H9 (cell line): ENCODE measurements at regions not wholly inside any gene's neighbourhood (a gene's known extent, or its start where the extent isn't known, plus 50 kb on each side); places are given as distances from the start of the nearest gene placed in this dataset.

Experiments used
- DNase-seq: peaks from one replicate; pipeline ENCODE4 v3.0.0-alpha.2; 2017
- H2AFZ ChIP-seq: one replicate; pipeline ENCODE4 v1.6.1; 2013; ENCODE audit warnings: mild to moderate bottlenecking, low read length, control low read depth, moderate library complexity
- H2AK5ac ChIP-seq: 2 replicates; pipeline ENCODE4 v1.6.1; 2013; ENCODE audit warnings: low read length, control low read depth, mixed read lengths; ENCODE audit not compliant: insufficient read length
- H2BK120ac ChIP-seq: one replicate; pipeline ENCODE4 v1.6.1; 2013; ENCODE audit warnings: low read depth, mild to moderate bottlenecking, low read length, control low read depth, inconsistent platforms; ENCODE audit not compliant: poor library complexity, severe bottlenecking
- H2BK12ac ChIP-seq: 2 replicates; pipeline ENCODE4 v1.6.1; 2013; ENCODE audit warnings: low read length, control low read depth, mixed read lengths, low read depth; ENCODE audit not compliant: insufficient read length
- H2BK15ac ChIP-seq: 2 replicates; pipeline ENCODE4 v1.6.1; 2013; ENCODE audit warnings: low read depth, low read length, control low read depth
- H2BK20ac ChIP-seq: one replicate; pipeline ENCODE4 v1.6.1; 2013; ENCODE audit warnings: low read depth, mild to moderate bottlenecking, low read length, control low read depth, inconsistent platforms; ENCODE audit not compliant: poor library complexity, severe bottlenecking
- H2BK5ac ChIP-seq: 2 replicates; pipeline ENCODE4 v1.6.1; 2013; ENCODE audit warnings: low read length, control low read depth, mixed read lengths; ENCODE audit not compliant: insufficient read length
- H3K14ac ChIP-seq: 2 replicates; pipeline ENCODE4 v1.6.1; 2013; ENCODE audit warnings: low read length, control low read depth; ENCODE audit not compliant: insufficient read depth
- H3K18ac ChIP-seq: 2 replicates; pipeline ENCODE4 v1.6.1; 2013; ENCODE audit warnings: low read depth, mild to moderate bottlenecking, mixed read lengths, low read length, control low read depth; ENCODE audit not compliant: insufficient read length
- H3K23ac ChIP-seq: 2 replicates; pipeline ENCODE4 v1.6.1; 2013; ENCODE audit warnings: low read length, control low read depth, mixed read lengths, low read depth; ENCODE audit not compliant: insufficient read length
- H3K23me2 ChIP-seq: 2 replicates; pipeline ENCODE4 v1.6.1; 2013; ENCODE audit warnings: low read depth, mild to moderate bottlenecking, mixed read lengths, low read length, control low read depth; ENCODE audit not compliant: insufficient read length, poor library complexity, severe bottlenecking
- H3K27ac ChIP-seq: 2 replicates; pipeline ENCODE4 v1.5.1; 2013; ENCODE audit warnings: low read length, control low read depth, mixed read lengths, low read depth; ENCODE audit not compliant: insufficient read length
- H3K27me3 ChIP-seq: 2 replicates; pipeline ENCODE4 v1.6.1; 2013; ENCODE audit warnings: low read length, control low read depth, inconsistent platforms; ENCODE audit not compliant: insufficient read depth
- H3K4ac ChIP-seq: 2 replicates; pipeline ENCODE4 v1.6.1; 2013; ENCODE audit warnings: low read depth, mild to moderate bottlenecking, control low read depth, inconsistent platforms, low read length, moderate library complexity
- H3K4me1 ChIP-seq: 2 replicates; pipeline ENCODE4 v1.6.1; 2013; ENCODE audit warnings: low read length, control low read depth, inconsistent platforms; ENCODE audit not compliant: insufficient read depth
- H3K4me2 ChIP-seq: 2 replicates; pipeline ENCODE4 v1.6.1; 2013; ENCODE audit warnings: low read length, control low read depth, mixed read lengths; ENCODE audit not compliant: insufficient read length, insufficient read depth
- H3K56ac ChIP-seq: 2 replicates; pipeline ENCODE4 v1.6.1; 2013; ENCODE audit warnings: low read depth, mild to moderate bottlenecking, mixed read lengths, low read length, control low read depth; ENCODE audit not compliant: insufficient read length
- H3K79me1 ChIP-seq: 2 replicates; pipeline ENCODE4 v1.6.1; 2013; ENCODE audit warnings: low read depth, mild to moderate bottlenecking, moderate library complexity, low read length, control low read depth, inconsistent platforms; ENCODE audit not compliant: insufficient read depth, poor library complexity, severe bottlenecking
- H3K79me2 ChIP-seq: 2 replicates; pipeline ENCODE4 v1.6.1; 2013; ENCODE audit warnings: low read length, control low read depth, inconsistent platforms; ENCODE audit not compliant: insufficient read depth
- H3K9ac ChIP-seq: 2 replicates; pipeline ENCODE4 v1.6.1; 2013; ENCODE audit warnings: low read length, control low read depth, mixed read lengths; ENCODE audit not compliant: insufficient read length; ENCODE audit errors: extremely low read depth
- H3K9me3 ChIP-seq: one replicate; pipeline ENCODE4 v1.6.1; 2013; ENCODE audit warnings: low read depth, low read length, inconsistent platforms; ENCODE audit not compliant: control insufficient read depth
- H3T11ph ChIP-seq: one replicate; pipeline ENCODE4 v1.6.1; 2013; ENCODE audit warnings: mild to moderate bottlenecking, low read length, control low read depth, inconsistent platforms
- H4K20me1 ChIP-seq: one replicate; pipeline ENCODE4 v1.6.1; 2013; ENCODE audit not compliant: control insufficient read depth, insufficient read length, insufficient read depth
- H4K5ac ChIP-seq: 2 replicates; pipeline ENCODE4 v1.6.1; 2013; ENCODE audit warnings: low read depth, mild to moderate bottlenecking, mixed read lengths, low read length, control low read depth; ENCODE audit not compliant: insufficient read length
- H4K8ac ChIP-seq: replicated peaks from 2 replicates; pipeline ENCODE4 v1.6.1; 2013; ENCODE audit warnings: low read length, control low read depth, mixed read lengths, low read depth; ENCODE audit not compliant: insufficient read length
- H4K91ac ChIP-seq: 2 replicates; pipeline ENCODE4 v1.6.1; 2013; ENCODE audit warnings: low read depth, mild to moderate bottlenecking, moderate library complexity, mixed read lengths, low read length, control low read depth; ENCODE audit not compliant: insufficient read length
- H3K27ac Mint-ChIP-seq, 3 experiments: 2 replicates in 2 of 3; 3 replicates in 1 of 3; pipeline ENCODE4 v1.8.0; 2020 to 2021; ENCODE audit warnings: mixed read lengths in 3 of 3, mild to moderate bottlenecking in 1 of 3, moderate library complexity in 1 of 3
- H3K27me3 Mint-ChIP-seq: 2 replicates; pipeline ENCODE4 v1.8.0; 2021; ENCODE audit warnings: low read depth, mild to moderate bottlenecking, moderate library complexity, mixed read lengths
- H3K36me3 Mint-ChIP-seq, 3 experiments: 2 replicates in 2 of 3; 3 replicates in 1 of 3; pipeline ENCODE4 v1.8.0; 2020 to 2021; ENCODE audit warnings: low read depth in 3 of 3, mixed read lengths in 3 of 3; ENCODE audit not compliant: insufficient read depth in 1 of 3
- H3K4me1 Mint-ChIP-seq, 2 experiments: 2 replicates each; pipeline ENCODE4 v1.8.0; 2020; ENCODE audit warnings: mixed read lengths in 2 of 2
- H3K4me3 Mint-ChIP-seq, 2 experiments: 2 replicates in 1 of 2; 3 replicates in 1 of 2; pipeline ENCODE4 v1.8.0; 2020 to 2021; ENCODE audit warnings: mild to moderate bottlenecking in 2 of 2, mixed read lengths in 2 of 2, moderate library complexity in 1 of 2
- H3K9me3 Mint-ChIP-seq, 2 experiments: 2 replicates in 1 of 2; 3 replicates in 1 of 2; pipeline ENCODE4 v1.8.0; 2020; ENCODE audit warnings: mild to moderate bottlenecking in 2 of 2, mixed read lengths in 2 of 2, moderate library complexity in 1 of 2
- WGBS: extraction: QIAGEN DNeasy Blood & Tissue Kit; methylation state at CpG from one replicate; pipeline ENCODE4 v1.1.7; 2013; ENCODE audit warnings: missing lambda C conversion rate, low lambda C conversion rate, mixed read lengths; ENCODE audit not compliant: insufficient read length; ENCODE audit errors: extremely low coverage; 5-methylcytosine and 5-hydroxymethylcytosine counted together
- TF ChIP-seq, protein P1 (sequence below): fragments of 200-600 bp; sonication (generic); conservative IDR thresholded peaks from 3 replicates; pipeline ENCODE4 v1.8.0; 2021; ENCODE audit warnings: antibody characterized with exemption, mild to moderate bottlenecking

GRCh38 chr2:128457716-128458115, 139.0 kb upstream of the HS6ST1 start:
- no peak overlapping the region for H2BK15ac ChIP-seq
- no peaks in the 10 kb centered on the region for H3K27me3 ChIP-seq
- peaks cover 22 to 26% of the 10 kb centered on the region in 2 experiments for H3K9me3 Mint-ChIP-seq
- H3K27me3 Mint-ChIP-seq, result peaks cover 11% of the 10 kb centered on the region
- H2AK5ac ChIP-seq, result no peak overlapping the region
- no peak overlapping the region for H3K23ac ChIP-seq
- no peak overlapping the region for H3K4me2 ChIP-seq
- no peaks in the 10 kb centered on the region for H3K23me2 ChIP-seq
- no peak overlapping the region for H3K9ac ChIP-seq
- no peak for DNase-seq
- H2BK5ac ChIP-seq, result no peak overlapping the region
- H4K8ac ChIP-seq, result no peak overlapping the region
- no peak overlapping the region for H3K14ac ChIP-seq
- no peak overlapping the region for H2AFZ ChIP-seq
- no peak overlapping the region for H3T11ph ChIP-seq
- H3K4me3 Mint-ChIP-seq, result no peak overlapping the region
- H4K5ac ChIP-seq, result no peak overlapping the region
- no peaks in the 10 kb centered on the region for H3K4me1 ChIP-seq
- H3K9me3 ChIP-seq, result no peaks in the 10 kb centered on the region
- H2BK20ac ChIP-seq, result no peak overlapping the region
- TF ChIP-seq, protein P1, sequence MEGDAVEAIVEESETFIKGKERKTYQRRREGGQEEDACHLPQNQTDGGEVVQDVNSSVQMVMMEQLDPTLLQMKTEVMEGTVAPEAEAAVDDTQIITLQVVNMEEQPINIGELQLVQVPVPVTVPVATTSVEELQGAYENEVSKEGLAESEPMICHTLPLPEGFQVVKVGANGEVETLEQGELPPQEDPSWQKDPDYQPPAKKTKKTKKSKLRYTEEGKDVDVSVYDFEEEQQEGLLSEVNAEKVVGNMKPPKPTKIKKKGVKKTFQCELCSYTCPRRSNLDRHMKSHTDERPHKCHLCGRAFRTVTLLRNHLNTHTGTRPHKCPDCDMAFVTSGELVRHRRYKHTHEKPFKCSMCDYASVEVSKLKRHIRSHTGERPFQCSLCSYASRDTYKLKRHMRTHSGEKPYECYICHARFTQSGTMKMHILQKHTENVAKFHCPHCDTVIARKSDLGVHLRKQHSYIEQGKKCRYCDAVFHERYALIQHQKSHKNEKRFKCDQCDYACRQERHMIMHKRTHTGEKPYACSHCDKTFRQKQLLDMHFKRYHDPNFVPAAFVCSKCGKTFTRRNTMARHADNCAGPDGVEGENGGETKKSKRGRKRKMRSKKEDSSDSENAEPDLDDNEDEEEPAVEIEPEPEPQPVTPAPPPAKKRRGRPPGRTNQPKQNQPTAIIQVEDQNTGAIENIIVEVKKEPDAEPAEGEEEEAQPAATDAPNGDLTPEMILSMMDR, result no peak
- no peaks in the 10 kb centered on the region for H3K79me2 ChIP-seq
- no peak overlapping the region for H2BK120ac ChIP-seq
- peaks cover 4% of the 10 kb centered on the region in 2 experiments; a peak in 2 of 4 replicates for H3K4me1 Mint-ChIP-seq
- H3K56ac ChIP-seq, result no peak overlapping the region
- no CpG with 5 or more reads among the region's 5 CpGs for WGBS
- no peaks in the 10 kb centered on the region for H4K20me1 ChIP-seq
- no peak overlapping the region for H3K4ac ChIP-seq
- no peak overlapping the region for H2BK12ac ChIP-seq
- no peaks in the 10 kb centered on the region for H3K79me1 ChIP-seq
- no peak overlapping the region for H3K18ac ChIP-seq
- H3K27ac ChIP-seq, result no peak overlapping the region
- peaks cover 0 to 21% (median 0%) of the 10 kb centered on the region in 3 experiments; a peak in 3 of 7 replicates for H3K36me3 Mint-ChIP-seq
- H3K27ac Mint-ChIP-seq, result no peak overlapping the region; a peak in 1 of 7 replicates
- no peak overlapping the region for H4K91ac ChIP-seq
